ENCODE measurements at regions not wholly inside any gene's neighbourhood (a gene's known extent, or its start where the extent isn't known, plus 50 kb on each side); places are given as distances from the start of the nearest gene placed in this dataset.

- POLR2A ChIA-PET: no interaction called here
- no peak for TF ChIP-seq CTCF (IDR thresholded peaks at IDR 0.05; ENCODE audit: insufficient read depth, low read depth, low read length)
- H3K36me3 ChIP-seq (ENCODE audit: control insufficient read depth, insufficient read depth, low read length): no peaks in the 10 kb centered on the region
- H3K4me3 ChIP-seq (ENCODE audit: low read depth, low read length): no peak overlapping the region
- DNase-seq (ENCODE audit: low read depth): no peak
- CTCF ChIA-PET: interaction anchor here (0.6 kb wide), 1 partner anchor 13 kb away, joined by 4 read pairs; no protein-coding TSS in a partner anchor
- no peaks in the 10 kb centered on the region for H3K27me3 ChIP-seq (ENCODE audit: control insufficient read depth, insufficient read depth, low read length)
Measured at GRCh38 chr1:30314591-30314990, 408.8 kb downstream of the MATN1 start.

DNA sequence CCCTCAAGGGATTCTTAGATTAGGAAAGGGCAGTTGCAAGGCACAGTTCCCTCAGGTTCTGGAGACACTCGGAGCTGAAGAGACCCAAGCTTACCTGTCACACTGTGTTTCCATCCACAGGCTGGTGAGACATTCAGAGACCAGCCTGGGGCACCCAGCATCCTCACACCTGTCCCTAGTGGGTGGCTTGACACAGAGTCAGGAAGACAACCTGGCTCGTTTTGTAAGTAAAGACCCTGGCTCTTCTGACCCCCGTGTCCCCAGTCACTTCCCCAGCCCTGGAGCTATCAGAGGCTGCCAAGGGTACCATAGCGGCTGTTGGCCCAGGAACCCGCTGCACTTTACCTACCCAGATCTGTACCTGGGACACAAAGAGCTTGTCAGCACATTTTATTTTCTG, 409.8 kb downstream of the MATN1 start:
- Histone ChIP-seq H3K27me3 (ENCODE audit: control insufficient read depth, insufficient read depth, low read length) (no peaks in the 10 kb centered on the region), H3K4me3 (ENCODE audit: low read depth, low read length) (no peak overlapping the region), H3K36me3 (ENCODE audit: control insufficient read depth, insufficient read depth, low read length) (no peaks in the 10 kb centered on the region)
- CTCF ChIA-PET: no interaction called here
- POLR2A ChIA-PET: no interaction called here
- no peak for TF ChIP-seq CTCF (IDR thresholded peaks at IDR 0.05; ENCODE audit: insufficient read depth, low read depth, low read length)
- no peak for DNase-seq (ENCODE audit: low read depth)

- Histone ChIP-seq H3K4me3 (ENCODE audit: low read depth, low read length) (no peak overlapping the region), H3K36me3 (ENCODE audit: control insufficient read depth, insufficient read depth, low read length) (no peaks in the 10 kb centered on the region), H3K27me3 (ENCODE audit: control insufficient read depth, insufficient read depth, low read length) (no peaks in the 10 kb centered on the region)
- TF ChIP-seq CTCF (IDR thresholded peaks at IDR 0.05; ENCODE audit: insufficient read depth, low read depth, low read length): no peak
- ChIA-PET CTCF (interaction anchor here (1.4 kb wide), 1 partner anchor 67 kb away, joined by 5 read pairs; no protein-coding TSS in a partner anchor), POLR2A (no interaction called here)
- no peak for DNase-seq (ENCODE audit: low read depth)
Measured at GRCh38 chr1:30313176-30313575, 410.2 kb downstream of the MATN1 start.

DNA sequence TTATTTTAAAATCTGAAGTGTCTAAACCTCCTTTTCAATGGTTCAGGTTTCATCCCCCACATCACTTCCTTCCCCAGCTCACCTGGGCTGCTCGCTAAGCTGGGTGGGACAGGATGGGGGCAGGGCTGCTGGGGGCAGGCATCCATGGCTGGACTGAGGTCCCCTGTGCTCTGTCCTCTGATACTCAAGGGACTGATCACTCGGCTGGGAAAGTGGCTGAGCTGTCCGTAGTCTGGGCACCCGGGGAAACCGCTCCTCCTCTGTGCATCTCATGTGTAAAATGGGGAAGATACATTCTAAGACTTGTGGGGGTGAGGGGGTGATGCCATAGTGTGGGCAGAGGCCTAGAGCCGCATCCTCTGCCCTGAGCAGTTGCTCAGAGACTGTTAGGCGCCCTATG, 411.2 kb downstream of the MATN1 start:
- DNase-seq (ENCODE audit: low read depth): no peak
- no peak for TF ChIP-seq CTCF (IDR thresholded peaks at IDR 0.05; ENCODE audit: insufficient read depth, low read depth, low read length)
- CTCF ChIA-PET: interaction anchor here (1.4 kb wide), 1 partner anchor 68 kb away, joined by 5 read pairs; no protein-coding TSS in a partner anchor
- POLR2A ChIA-PET: no interaction called here
- Histone ChIP-seq H3K36me3 (ENCODE audit: control insufficient read depth, insufficient read depth, low read length) (no peaks in the 10 kb centered on the region), H3K27me3 (ENCODE audit: control insufficient read depth, insufficient read depth, low read length) (no peaks in the 10 kb centered on the region), H3K4me3 (ENCODE audit: low read depth, low read length) (no peak overlapping the region)

DNA sequence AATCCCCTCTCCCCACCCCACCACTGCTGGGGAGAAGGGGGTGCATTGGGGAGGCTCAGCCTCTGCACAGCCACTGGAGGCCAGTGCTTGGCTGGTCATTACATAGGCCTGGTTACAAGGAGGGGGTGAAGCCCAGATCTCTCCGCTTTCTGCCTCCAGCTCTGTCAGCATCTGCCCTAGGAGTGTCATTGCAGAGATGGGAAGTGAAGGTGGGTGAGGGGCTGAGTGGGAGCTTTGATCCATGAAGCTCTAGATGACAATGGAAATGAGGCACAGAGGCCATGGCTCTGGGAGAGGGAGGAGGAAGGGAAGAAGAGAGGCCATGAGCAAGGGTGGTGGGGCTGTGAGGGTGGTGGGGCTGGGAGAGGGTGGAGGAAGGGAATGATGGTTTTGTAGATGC, 411.6 kb downstream of the MATN1 start:
- ChIA-PET POLR2A (no interaction called here), CTCF (interaction anchor here (0.6 to 1.4 kb wide), 2 partner anchors 69 to 397 kb away, joined by 4 to 5 read pairs; no protein-coding TSS in a partner anchor)
- Histone ChIP-seq H3K27me3 (ENCODE audit: control insufficient read depth, insufficient read depth, low read length) (no peaks in the 10 kb centered on the region), H3K36me3 (ENCODE audit: control insufficient read depth, insufficient read depth, low read length) (no peaks in the 10 kb centered on the region), H3K4me3 (ENCODE audit: low read depth, low read length) (no peak overlapping the region)
- TF ChIP-seq CTCF (IDR thresholded peaks at IDR 0.05; ENCODE audit: insufficient read depth, low read depth, low read length): no peak
- DNase-seq (ENCODE audit: low read depth): no peak

Measured in BJ (cell line).